GM13977 (cell line): ENCODE measurements at regions not wholly inside any gene's neighbourhood (a gene's known extent, or its start where the extent isn't known, plus 50 kb on each side); places are given as distances from the start of the nearest gene placed in this dataset.

Source experiments
- DNase-seq: peaks from one replicate; pipeline ENCODE4 v3.0.0; 2012; ENCODE audit warnings: low spot score
- CTCF ChIP-seq: IDR thresholded peaks from 2 replicates; pipeline ENCODE4 v1.5.1; 2012; ENCODE audit warnings: mild to moderate bottlenecking, control low read depth; ENCODE audit not compliant: insufficient read depth; ENCODE audit errors: extremely low read depth, missing control alignments
- in situ Hi-C: fragments of 300-500 bp; cut with MboI; formaldehyde crosslinking; loops from one replicate; pipeline ENCODE4 v1.12.0; 2022; ENCODE audit warnings: low sequenced_read_pairs, low pct_unique_long_range_greater_than_20kb, mixed read lengths, inconsistent platforms; ENCODE audit not compliant: unreplicated experiment

- in situ Hi-C loops = no loop called here
- no peak for DNase-seq
- TF ChIP-seq CTCF = no peak
Observed at GRCh38 chr12:43097471-43097870, 454.5 kb downstream of the ADAMTS20 start.

GRCh38 chr12:43095669-43096280 is 456.2 kb downstream of the ADAMTS20 start:
- TF ChIP-seq CTCF = no peak
- DNase-seq = no peak
- in situ Hi-C loops = no loop called here

- in situ Hi-C loops = no loop called here
- DNase-seq = no peak
- no peak for TF ChIP-seq CTCF
Observed at GRCh38 chr12:43094886-43095575, 457.0 kb downstream of the ADAMTS20 start.

GRCh38 chr12:43090981-43091380 is 461.0 kb downstream of the ADAMTS20 start:
- TF ChIP-seq CTCF = no peak
- DNase-seq = no peak
- in situ Hi-C loops = no loop called here

GRCh38 chr12:43087195-43088091 is 464.6 kb downstream of the ADAMTS20 start:
- DNase-seq = no peak
- in situ Hi-C loops = no loop called here
- TF ChIP-seq CTCF = no peak

DNA sequence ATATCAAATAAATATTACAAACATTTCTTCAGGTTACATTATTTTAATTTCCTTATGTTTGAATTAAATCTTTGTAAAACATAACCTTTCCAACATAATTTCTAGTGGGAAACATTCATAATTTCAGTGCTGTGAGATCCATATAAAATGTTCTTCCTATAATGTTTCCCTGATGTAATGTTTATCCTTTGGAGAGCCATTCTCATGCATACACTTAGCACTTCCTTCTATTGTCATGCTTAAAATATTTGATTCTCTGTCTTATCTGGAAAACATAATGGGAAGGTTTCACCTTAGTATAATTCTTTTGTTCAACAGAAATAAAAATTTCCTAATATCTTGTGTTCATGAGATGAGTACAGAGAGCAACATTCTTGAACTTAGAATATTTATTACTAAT is 472.5 kb downstream of the ADAMTS20 start:
- DNase-seq = no peak
- no peak for TF ChIP-seq CTCF
- in situ Hi-C loops = no loop called here
